ENCODE measurements at regions not wholly inside any gene's neighbourhood (a gene's known extent, or its start where the extent isn't known, plus 50 kb on each side); places are given as distances from the start of the nearest gene placed in this dataset.

DNA sequence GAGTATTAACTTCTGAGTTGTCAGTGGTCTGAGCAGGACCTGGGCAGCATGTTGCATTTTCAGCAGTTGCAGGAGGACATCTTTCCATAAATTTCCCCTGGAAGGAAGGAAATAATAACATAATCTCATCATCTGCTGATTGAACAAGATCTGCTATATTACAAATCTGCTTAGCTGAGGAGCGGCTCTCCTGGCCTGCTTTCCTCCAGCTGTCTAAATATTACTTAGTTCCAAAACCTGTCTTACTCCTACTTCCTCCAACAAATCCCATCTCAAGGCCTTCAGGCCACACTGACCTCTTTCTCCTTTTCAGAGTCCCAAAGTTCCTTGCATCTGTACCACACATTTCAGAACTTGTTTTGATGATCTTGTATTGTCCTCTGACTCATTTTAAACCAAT, 364.4 kb upstream of the MCTP2 start (continued):
- no peak for TF ChIP-seq KAT8 (IDR thresholded peaks at IDR 0.05; ENCODE audit: low read depth)

DNA sequence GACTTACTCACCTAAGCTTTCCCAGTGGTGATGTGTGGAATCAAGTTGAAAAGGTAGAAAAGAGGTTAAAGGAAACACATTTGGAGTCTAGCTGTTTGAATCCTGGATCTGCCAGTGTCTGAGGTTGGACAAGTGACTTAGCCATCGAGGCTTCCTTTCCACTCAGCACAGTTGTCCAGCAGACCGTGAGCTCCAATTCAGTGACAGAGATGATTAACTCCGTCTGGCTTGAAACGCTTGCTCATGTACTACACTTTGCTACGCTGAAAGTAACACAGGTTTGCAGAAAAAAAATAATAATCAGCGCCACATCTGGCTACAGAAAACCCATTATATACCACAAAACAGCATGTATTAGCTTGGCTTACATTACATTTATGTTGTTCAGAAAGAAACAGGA, 364.9 kb upstream of the MCTP2 start:
- DNase-seq (ENCODE audit: extremely low read depth in 1 of 4, low spot score in 3 of 4) (no peak), ATAC-seq (no peak), FAIRE-seq (no peak)
- Histone ChIP-seq H3K27me3 (ENCODE audit: control insufficient read depth in 2 of 2, insufficient read depth in 2 of 2, low read length in 2 of 2) (no peaks in the 10 kb centered on the region), H3K9me3 (replicated peaks; ENCODE audit: control insufficient read depth, insufficient read depth, low read depth, low read length) (0 out of 2 replicates have a peak, but pooled peaks cover 3% of the 10 kb centered on the region), H2AFZ (ENCODE audit: low read depth, low read length) (no peak overlapping the region), H4K20me1 (replicated peaks; ENCODE audit: control insufficient read depth, insufficient read depth, low read length) (no peaks in the 10 kb centered on the region), H3K4me1 (replicated peaks in 1 of 2; ENCODE audit: control insufficient read depth in 2 of 2, insufficient read depth in 2 of 2, low read length in 2 of 2) (no peaks in the 10 kb centered on the region), H3K4me2 (ENCODE audit: insufficient read depth, low read length) (no peak overlapping the region), H3K36me3 (ENCODE audit: control insufficient read depth, insufficient read depth, low read length) (no peaks in the 10 kb centered on the region), H3K9ac (ENCODE audit: insufficient read depth in 1 of 2, low read depth in 2 of 2, low read length in 2 of 2) (no peak overlapping the region), H3K27ac (ENCODE audit: extremely low read depth, low read depth, low read length) (no peak overlapping the region), H3K79me2 (ENCODE audit: control insufficient read depth, insufficient read depth, low read length) (no peaks in the 10 kb centered on the region), H3K9me1 (ENCODE audit: control insufficient read depth, insufficient read depth, low read length) (no peaks in the 10 kb centered on the region), H3K4me3 (no peak overlapping the region)
- intact Hi-C loops (cut with micrococcal nuclease): no loop called here
- WGBS (ENCODE audit: insufficient coverage, low coverage, missing lambda C conversion rate): 2% methylated on average over 6 of the region's 6 CpGs
- in situ Hi-C loops (cut with MboI): no loop called here
- ChIA-PET POLR2A (no interaction called here), CTCF (ENCODE audit: low intra/inter-chr PET ratio) (no interaction called here)
- TF ChIP-seq, protein P1, sequence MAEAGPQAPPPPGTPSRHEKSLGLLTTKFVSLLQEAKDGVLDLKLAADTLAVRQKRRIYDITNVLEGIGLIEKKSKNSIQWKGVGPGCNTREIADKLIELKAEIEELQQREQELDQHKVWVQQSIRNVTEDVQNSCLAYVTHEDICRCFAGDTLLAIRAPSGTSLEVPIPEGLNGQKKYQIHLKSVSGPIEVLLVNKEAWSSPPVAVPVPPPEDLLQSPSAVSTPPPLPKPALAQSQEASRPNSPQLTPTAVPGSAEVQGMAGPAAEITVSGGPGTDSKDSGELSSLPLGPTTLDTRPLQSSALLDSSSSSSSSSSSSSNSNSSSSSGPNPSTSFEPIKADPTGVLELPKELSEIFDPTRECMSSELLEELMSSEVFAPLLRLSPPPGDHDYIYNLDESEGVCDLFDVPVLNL (CRISPR knock-in tag; IDR thresholded peaks at IDR 0.05; ENCODE audit: low read depth): no peak
- TF ChIP-seq CSDE1 (IDR thresholded peaks at IDR 0.05) (no peak), ZC3H8 (IDR thresholded peaks at IDR 0.05) (no peak), RUNX1 (IDR thresholded peaks at IDR 0.05; ENCODE audit: low read depth) (no peak), SIN3B (IDR thresholded peaks at IDR 0.05; ENCODE audit: low read depth) (no peak), SRSF7 (optimal IDR thresholded peaks at IDR 0.05; ENCODE audit: low read depth, low read length) (no peak), ETV1 (tag; conservative IDR thresholded peaks at IDR 0.05; ENCODE audit: low read depth) (no peak)
- no TSS peak for BruUV-seq (replicated peaks)

Measured in K562 (cell line).